ENCODE measurements at regions not wholly inside any gene's neighbourhood (a gene's known extent, or its start where the extent isn't known, plus 50 kb on each side); places are given as distances from the start of the nearest gene placed in this dataset.

DNA sequence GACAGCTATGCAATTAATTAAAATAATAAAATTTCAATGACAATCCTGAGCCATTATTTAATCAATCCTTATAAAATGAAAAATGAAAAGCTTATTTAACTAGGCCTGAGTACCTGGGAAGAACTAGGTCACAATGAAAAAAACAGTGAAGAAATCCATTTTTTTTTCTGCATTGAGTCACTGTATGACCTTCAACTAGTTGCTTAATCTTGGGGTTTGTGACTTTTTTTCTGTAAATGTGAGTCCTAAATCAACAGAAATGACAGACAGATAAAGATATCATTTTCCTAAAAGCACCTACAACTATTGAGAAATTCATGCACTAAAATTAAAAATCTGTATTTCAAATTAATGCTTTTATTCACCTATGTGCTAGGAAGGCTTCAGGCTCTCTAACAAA, 96.8 kb downstream of the TMEM26 start:
- Histone ChIP-seq H3K9ac (ENCODE audit: low read depth, low read length) (no peak overlapping the region), H3K36me3 (ENCODE audit: insufficient read depth, low read depth, low read length) (no peaks in the 10 kb centered on the region), H3K4me3 (ENCODE audit: low read length) (no peak overlapping the region), H3K9me3 (ENCODE audit: insufficient read depth, low read depth, low read length) (no peaks in the 10 kb centered on the region), H3K4me1 (ENCODE audit: insufficient read depth, low read length) (no peaks in the 10 kb centered on the region), H3K27me3 (ENCODE audit: insufficient read depth, low read length) (no peaks in the 10 kb centered on the region), H3K27ac (ENCODE audit: low read length) (no peak overlapping the region)

DNA sequence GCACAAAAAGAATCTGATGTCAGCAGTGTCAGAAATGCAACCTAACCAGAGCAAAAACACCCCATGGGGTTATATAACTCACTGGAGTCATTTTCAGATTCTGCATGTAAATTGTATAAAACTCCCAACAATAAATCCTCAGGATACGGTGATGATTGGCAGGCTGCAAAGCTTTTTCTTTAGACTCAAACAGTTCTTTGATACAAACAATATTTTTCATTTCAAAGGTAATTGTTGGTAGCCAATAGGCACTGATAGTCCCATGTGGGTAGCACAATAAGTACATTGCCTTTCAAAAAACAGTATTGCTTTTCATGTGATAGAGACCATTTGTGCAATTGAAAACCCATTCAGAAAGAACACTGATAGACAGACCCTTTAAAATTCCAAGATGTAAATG, 98.0 kb downstream of the TMEM26 start:
- Histone ChIP-seq H3K4me1 (ENCODE audit: insufficient read depth, low read length) (no peaks in the 10 kb centered on the region), H3K9ac (ENCODE audit: low read depth, low read length) (no peak overlapping the region), H3K36me3 (ENCODE audit: insufficient read depth, low read depth, low read length) (no peaks in the 10 kb centered on the region), H3K4me3 (ENCODE audit: low read length) (no peak overlapping the region), H3K27ac (ENCODE audit: low read length) (no peak overlapping the region), H3K9me3 (ENCODE audit: insufficient read depth, low read depth, low read length) (no peaks in the 10 kb centered on the region), H3K27me3 (ENCODE audit: insufficient read depth, low read length) (no peaks in the 10 kb centered on the region)

DNA sequence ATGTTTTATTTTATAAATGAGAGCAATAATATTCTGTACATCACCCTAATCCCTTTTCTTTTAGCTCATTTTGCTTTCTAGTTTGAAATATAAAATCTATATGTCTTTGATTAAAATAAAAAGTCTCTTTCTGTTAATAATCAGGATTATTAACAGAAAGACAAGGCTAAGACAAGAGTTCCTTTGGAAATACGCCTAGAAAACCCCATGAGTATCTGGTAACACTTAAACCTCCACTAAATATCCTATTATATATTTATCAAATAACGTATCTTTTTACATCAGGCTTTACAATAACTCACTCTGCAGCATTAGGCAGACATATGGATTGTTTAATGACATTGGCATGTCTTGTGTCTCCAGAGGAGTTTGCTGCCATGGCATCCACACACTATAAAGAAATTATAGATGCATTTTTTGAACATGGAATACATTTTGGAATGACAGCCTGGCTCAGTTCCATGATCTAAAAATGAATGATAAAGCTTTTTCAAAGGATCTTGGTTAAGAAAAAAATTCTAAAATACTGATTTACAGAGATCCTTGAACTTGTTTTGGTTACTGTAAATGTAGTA, 98.7 kb downstream of the TMEM26 start:
- no peak overlapping the region for H3K9ac ChIP-seq (ENCODE audit: low read depth, low read length)
- no peaks in the 10 kb centered on the region for H3K27me3 ChIP-seq (ENCODE audit: insufficient read depth, low read length)
- no peaks in the 10 kb centered on the region for H3K4me1 ChIP-seq (ENCODE audit: insufficient read depth, low read length)
- H3K27ac ChIP-seq (ENCODE audit: low read length): no peak overlapping the region
- H3K4me3 ChIP-seq (ENCODE audit: low read length): no peak overlapping the region
- no peaks in the 10 kb centered on the region for H3K9me3 ChIP-seq (ENCODE audit: insufficient read depth, low read depth, low read length)
- H3K36me3 ChIP-seq (ENCODE audit: insufficient read depth, low read depth, low read length): no peaks in the 10 kb centered on the region

- H3K9me3 ChIP-seq (ENCODE audit: insufficient read depth, low read depth, low read length): no peaks in the 10 kb centered on the region
- H3K4me1 ChIP-seq (ENCODE audit: insufficient read depth, low read length): no peaks in the 10 kb centered on the region
- H3K27ac ChIP-seq (ENCODE audit: low read length): no peak overlapping the region
- H3K27me3 ChIP-seq (ENCODE audit: insufficient read depth, low read length): no peaks in the 10 kb centered on the region
- H3K9ac ChIP-seq (ENCODE audit: low read depth, low read length): no peak overlapping the region
- H3K36me3 ChIP-seq (ENCODE audit: insufficient read depth, low read depth, low read length): no peaks in the 10 kb centered on the region
- H3K4me3 ChIP-seq (ENCODE audit: low read length): no peak overlapping the region
These were observed 102.4 kb downstream of the TMEM26 start for GRCh38 chr10:61350794-61351193.

DNA sequence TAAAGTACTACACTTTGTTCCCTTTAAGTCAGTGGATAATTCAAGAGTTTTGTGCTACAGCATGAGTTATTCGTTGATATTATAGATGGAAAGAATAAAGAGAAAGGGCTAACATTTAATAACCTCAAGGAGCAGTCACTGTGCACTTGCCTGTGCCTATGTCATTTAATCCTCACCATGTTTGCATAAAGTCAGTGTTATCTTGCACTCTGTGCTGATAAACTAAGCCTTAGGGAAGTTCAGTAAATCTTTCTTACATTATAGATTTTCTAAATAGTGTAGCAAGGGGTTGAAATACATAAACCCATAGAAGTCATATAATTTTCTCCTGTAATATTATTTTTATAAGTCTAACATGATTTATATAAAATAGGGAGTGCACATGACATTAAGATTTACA, 103.1 kb downstream of the TMEM26 start:
- Histone ChIP-seq H3K4me3 (ENCODE audit: low read length) (no peak overlapping the region), H3K27me3 (ENCODE audit: insufficient read depth, low read length) (no peaks in the 10 kb centered on the region), H3K36me3 (ENCODE audit: insufficient read depth, low read depth, low read length) (no peaks in the 10 kb centered on the region), H3K27ac (ENCODE audit: low read length) (no peak overlapping the region), H3K9ac (ENCODE audit: low read depth, low read length) (no peak overlapping the region), H3K9me3 (ENCODE audit: insufficient read depth, low read depth, low read length) (no peaks in the 10 kb centered on the region), H3K4me1 (ENCODE audit: insufficient read depth, low read length) (no peaks in the 10 kb centered on the region)

- Histone ChIP-seq H3K36me3 (ENCODE audit: insufficient read depth, low read depth, low read length) (no peaks in the 10 kb centered on the region), H3K9me3 (ENCODE audit: insufficient read depth, low read depth, low read length) (no peaks in the 10 kb centered on the region), H3K27ac (ENCODE audit: low read length) (no peak overlapping the region), H3K9ac (ENCODE audit: low read depth, low read length) (no peak overlapping the region), H3K27me3 (ENCODE audit: insufficient read depth, low read length) (no peaks in the 10 kb centered on the region), H3K4me1 (ENCODE audit: insufficient read depth, low read length) (no peaks in the 10 kb centered on the region), H3K4me3 (ENCODE audit: low read length) (no peak overlapping the region)
These were observed 106.3 kb downstream of the TMEM26 start for GRCh38 chr10:61346796-61347413.

DNA sequence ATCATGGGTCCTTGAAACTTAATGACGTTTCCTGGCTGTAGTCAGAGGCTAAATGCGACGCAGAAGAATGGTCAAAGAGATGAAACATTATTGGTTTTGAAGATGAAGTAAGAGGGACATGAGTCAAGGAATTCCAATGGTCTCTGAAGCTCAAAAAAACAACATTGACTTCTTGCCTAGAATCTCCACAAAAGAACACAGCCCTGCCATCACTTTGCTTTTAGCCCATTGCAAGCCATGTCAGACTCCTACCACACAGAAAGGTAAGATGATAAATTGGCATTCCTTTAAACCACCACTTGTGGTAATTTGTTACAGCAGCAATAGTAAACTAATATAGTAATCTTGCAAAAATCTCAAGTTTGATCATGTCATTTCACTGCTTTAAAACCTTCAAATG, 109.4 kb downstream of the TMEM26 start:
- no peaks in the 10 kb centered on the region for H3K27me3 ChIP-seq (ENCODE audit: insufficient read depth, low read length)
- H3K27ac ChIP-seq (ENCODE audit: low read length): no peak overlapping the region
- H3K9me3 ChIP-seq (ENCODE audit: insufficient read depth, low read depth, low read length): no peaks in the 10 kb centered on the region
- no peak overlapping the region for H3K9ac ChIP-seq (ENCODE audit: low read depth, low read length)
- no peaks in the 10 kb centered on the region for H3K36me3 ChIP-seq (ENCODE audit: insufficient read depth, low read depth, low read length)
- H3K4me1 ChIP-seq (ENCODE audit: insufficient read depth, low read length): no peaks in the 10 kb centered on the region
- no peak overlapping the region for H3K4me3 ChIP-seq (ENCODE audit: low read length)

DNA sequence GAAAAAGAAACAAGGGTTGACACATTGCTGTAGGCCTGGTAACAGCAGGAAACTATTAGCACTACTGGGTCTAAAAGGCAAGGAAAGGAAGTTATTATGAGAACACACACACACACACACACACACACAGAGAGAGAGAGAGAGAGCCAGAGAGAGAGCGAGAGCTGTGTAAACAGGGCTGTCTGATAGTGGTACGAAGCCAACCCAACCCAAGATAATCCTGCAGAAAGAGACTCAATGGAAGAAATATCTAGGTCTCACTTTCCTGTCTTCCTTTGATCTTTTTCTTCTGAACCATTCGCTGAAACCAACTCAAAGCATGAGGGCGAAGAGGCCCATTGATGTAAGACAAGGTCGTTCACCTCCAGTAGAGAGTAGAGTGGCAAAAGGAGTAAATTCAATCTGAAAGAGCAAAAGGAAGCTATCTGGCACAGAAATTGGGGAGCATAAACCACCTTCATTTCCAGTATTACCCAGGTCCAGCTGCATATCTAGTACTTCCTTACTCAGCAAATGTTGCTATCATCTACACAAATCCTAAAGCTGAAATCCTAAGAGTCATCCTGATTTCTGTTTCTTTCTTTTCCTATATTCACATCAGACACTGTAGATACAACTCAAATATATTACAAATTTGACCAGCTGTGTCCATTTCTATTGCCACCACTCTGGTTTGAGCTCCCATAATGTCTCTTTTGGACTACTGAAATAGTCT, 110.2 kb downstream of the TMEM26 start:
- Histone ChIP-seq H3K9me3 (ENCODE audit: insufficient read depth, low read depth, low read length) (no peaks in the 10 kb centered on the region), H3K4me3 (ENCODE audit: low read length) (no peak overlapping the region), H3K4me1 (ENCODE audit: insufficient read depth, low read length) (no peaks in the 10 kb centered on the region), H3K27ac (ENCODE audit: low read length) (no peak overlapping the region), H3K36me3 (ENCODE audit: insufficient read depth, low read depth, low read length) (no peaks in the 10 kb centered on the region), H3K27me3 (ENCODE audit: insufficient read depth, low read length) (no peaks in the 10 kb centered on the region), H3K9ac (ENCODE audit: low read depth, low read length) (no peak overlapping the region)

DNA sequence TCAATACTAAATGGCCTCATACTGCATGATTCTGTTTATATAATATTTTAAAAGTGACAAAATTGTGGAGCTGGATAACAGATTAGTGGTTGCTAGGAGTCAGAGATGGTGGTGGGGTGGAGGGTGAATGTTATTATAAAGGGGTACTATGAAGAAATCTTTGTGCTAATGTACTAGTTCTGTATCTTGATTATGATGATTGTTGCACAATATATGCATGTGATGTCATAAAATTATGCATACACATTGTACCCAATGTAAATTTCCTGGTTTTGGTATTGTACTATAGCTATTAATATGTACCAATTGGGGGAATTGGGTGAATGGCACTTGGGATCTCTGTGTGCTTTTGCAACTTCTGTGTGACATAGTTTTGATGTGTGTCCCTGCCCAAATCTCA, 112.2 kb downstream of the TMEM26 start:
- Histone ChIP-seq H3K9ac (ENCODE audit: low read depth, low read length) (no peak overlapping the region), H3K36me3 (ENCODE audit: insufficient read depth, low read depth, low read length) (no peaks in the 10 kb centered on the region), H3K9me3 (ENCODE audit: insufficient read depth, low read depth, low read length) (no peaks in the 10 kb centered on the region), H3K4me3 (ENCODE audit: low read length) (no peak overlapping the region), H3K27me3 (ENCODE audit: insufficient read depth, low read length) (no peaks in the 10 kb centered on the region), H3K27ac (ENCODE audit: low read length) (no peak overlapping the region), H3K4me1 (ENCODE audit: insufficient read depth, low read length) (no peaks in the 10 kb centered on the region)

- no peaks in the 10 kb centered on the region for H3K27me3 ChIP-seq (ENCODE audit: insufficient read depth, low read length)
- H3K9me3 ChIP-seq (ENCODE audit: insufficient read depth, low read depth, low read length): no peaks in the 10 kb centered on the region
- no peaks in the 10 kb centered on the region for H3K4me1 ChIP-seq (ENCODE audit: insufficient read depth, low read length)
These were observed 115.0 kb downstream of the TMEM26 start for GRCh38 chr10:61338146-61338545.

DNA sequence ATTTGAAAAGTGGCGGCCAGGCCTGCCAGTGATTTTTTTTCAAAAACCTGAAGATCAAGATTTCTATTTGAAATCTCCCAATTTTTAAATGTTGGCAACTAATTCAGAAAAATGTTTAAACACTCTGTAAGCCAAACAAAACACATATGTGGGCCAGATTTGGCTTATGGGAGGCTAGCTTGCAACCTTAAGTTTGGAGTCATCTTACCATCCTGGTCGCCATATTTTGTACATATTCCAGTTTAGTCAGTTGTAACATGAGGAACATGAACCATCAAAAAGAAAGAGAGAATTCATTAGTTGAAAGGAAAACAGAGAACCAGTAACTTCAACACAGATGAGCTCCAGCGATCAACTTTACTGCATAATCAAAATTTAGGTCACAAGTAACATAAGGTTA, 115.4 kb downstream of the TMEM26 start:
- Histone ChIP-seq H3K27me3 (ENCODE audit: insufficient read depth, low read length) (no peaks in the 10 kb centered on the region), H3K9ac (ENCODE audit: low read depth, low read length) (no peak overlapping the region), H3K4me1 (ENCODE audit: insufficient read depth, low read length) (no peaks in the 10 kb centered on the region), H3K4me3 (ENCODE audit: low read length) (no peak overlapping the region), H3K36me3 (ENCODE audit: insufficient read depth, low read depth, low read length) (no peaks in the 10 kb centered on the region), H3K9me3 (ENCODE audit: insufficient read depth, low read depth, low read length) (no peaks in the 10 kb centered on the region), H3K27ac (ENCODE audit: low read length) (no peak overlapping the region)

More at GRCh38 chr10:61338146-61338545, 115.0 kb downstream of the TMEM26 start:
- no peak overlapping the region for H3K9ac ChIP-seq (ENCODE audit: low read depth, low read length)
- no peak overlapping the region for H3K27ac ChIP-seq (ENCODE audit: low read length)
- no peaks in the 10 kb centered on the region for H3K36me3 ChIP-seq (ENCODE audit: insufficient read depth, low read depth, low read length)
- no peak overlapping the region for H3K4me3 ChIP-seq (ENCODE audit: low read length)

- H3K27ac ChIP-seq (ENCODE audit: low read length): no peak overlapping the region
- no peaks in the 10 kb centered on the region for H3K36me3 ChIP-seq (ENCODE audit: insufficient read depth, low read depth, low read length)
- no peak overlapping the region for H3K9ac ChIP-seq (ENCODE audit: low read depth, low read length)
- H3K4me1 ChIP-seq (ENCODE audit: insufficient read depth, low read length): no peaks in the 10 kb centered on the region
- H3K9me3 ChIP-seq (ENCODE audit: insufficient read depth, low read depth, low read length): no peaks in the 10 kb centered on the region
- no peaks in the 10 kb centered on the region for H3K27me3 ChIP-seq (ENCODE audit: insufficient read depth, low read length)
- H3K4me3 ChIP-seq (ENCODE audit: low read length): no peak overlapping the region
These were observed 116.3 kb downstream of the TMEM26 start for GRCh38 chr10:61336831-61337230.

Measured in iPS-20b (cell line).